Dedifferentiated amniotic fluid mesenchymal stem cell (primary cell): ENCODE measurements at regions not wholly inside any gene's neighbourhood (a gene's known extent, or its start where the extent isn't known, plus 50 kb on each side); places are given as distances from the start of the nearest gene placed in this dataset.
A peak's percentile ranks its signal among the peaks of the same experiment; 100 is the strongest.
"Not testable (repeated sequence)": the region's sequence is repeated elsewhere in the genome, so short reads cannot be mapped to it uniquely, and the experiment has no call there.

Experiments used
- DNase-seq: peaks from one replicate; pipeline ENCODE4 v3.0.0-alpha.2; 2016; ENCODE audit errors: extremely low spot score

DNA sequence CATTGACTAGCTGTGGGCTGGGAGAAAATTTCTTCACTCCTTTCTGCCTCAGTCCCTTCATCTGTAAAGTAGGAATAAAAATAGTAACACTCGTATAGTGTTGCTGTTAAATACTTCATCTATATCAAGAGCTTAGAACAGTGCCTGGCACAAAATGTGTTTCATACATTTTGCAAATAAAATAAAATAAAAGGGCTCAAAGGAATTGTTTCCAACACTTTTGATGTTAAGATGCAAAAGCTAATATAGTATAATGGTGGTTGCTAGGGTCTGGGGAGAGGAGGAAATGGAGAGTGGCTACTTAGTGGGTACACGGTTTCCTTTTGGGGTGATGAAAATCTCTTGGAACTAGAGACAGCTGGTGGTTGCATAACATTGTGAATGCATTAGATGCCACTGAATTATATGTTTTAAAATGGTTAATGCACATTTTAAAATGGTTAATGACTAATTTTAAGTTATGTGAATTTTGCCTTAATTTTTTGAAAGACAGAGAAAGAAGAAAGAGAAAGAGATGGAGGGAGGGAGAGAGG lies 542.1 kb upstream of the ID2 start:
- DNase-seq: no peak

GRCh38 chr2:8141079-8141707 lies 540.7 kb upstream of the ID2 start:
- DNase-seq: no peak

DNA sequence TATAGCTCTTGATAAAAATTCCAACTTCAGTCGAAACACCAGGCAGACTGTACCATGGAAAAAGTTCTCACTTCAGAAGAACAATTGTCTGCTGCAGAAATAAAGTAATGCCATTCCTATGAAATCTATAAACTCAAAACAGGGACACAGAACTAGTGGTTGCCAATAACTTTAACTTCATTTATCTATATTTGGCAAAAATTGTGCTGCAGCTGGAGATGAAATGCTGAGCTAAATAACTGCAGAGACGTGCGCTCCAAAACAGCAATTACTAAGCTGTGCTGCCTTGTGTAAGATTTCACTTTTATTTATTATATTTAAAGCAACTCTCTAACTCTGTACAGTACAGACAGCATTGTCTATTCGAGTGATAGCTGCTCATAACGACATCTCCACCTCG lies 540.1 kb upstream of the ID2 start:
- no peak for DNase-seq

DNA sequence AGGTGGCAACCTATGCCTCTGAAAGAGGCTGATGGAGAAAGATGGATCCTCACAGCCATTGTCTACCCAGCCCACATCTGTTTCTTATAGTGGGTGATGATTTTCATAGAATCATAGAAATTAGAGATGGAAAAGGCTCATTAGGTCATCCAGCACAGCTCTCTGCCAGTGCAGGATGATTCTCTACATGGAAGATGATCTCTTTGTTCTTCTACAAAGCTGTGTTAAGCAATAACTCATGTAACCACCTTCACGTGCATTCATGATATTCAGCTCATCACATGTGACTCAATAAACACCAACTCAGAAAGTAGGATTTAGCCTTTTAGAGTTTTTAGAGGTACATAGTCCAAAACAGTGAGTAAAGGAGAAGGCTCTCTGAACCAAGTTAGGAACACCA lies 539.4 kb upstream of the ID2 start:
- no peak for DNase-seq

DNA sequence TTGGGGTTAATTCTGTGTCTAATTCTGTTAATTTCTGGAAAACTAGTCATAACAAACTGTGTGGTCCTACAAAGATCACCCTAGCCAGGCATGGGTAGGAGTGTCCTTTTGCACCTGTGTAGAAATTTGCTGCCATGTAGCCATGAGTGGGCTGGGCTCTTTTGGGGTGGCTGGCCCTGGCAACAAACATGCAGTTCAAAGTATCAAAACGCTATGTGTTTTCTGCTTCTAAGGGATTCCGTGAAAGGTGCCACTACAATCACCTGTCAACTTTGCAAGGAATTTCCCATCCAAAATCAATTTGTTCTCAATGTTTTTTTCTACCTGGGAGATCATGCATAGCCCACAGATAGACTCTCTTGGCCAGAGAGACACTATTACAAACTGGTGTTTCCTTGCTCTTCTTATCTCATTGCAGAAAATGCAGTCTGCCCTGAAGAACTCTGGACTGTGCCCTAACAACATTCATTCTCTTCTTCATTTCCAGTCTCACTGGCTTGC lies 537.7 kb upstream of the ID2 start:
- no peak for DNase-seq

DNA sequence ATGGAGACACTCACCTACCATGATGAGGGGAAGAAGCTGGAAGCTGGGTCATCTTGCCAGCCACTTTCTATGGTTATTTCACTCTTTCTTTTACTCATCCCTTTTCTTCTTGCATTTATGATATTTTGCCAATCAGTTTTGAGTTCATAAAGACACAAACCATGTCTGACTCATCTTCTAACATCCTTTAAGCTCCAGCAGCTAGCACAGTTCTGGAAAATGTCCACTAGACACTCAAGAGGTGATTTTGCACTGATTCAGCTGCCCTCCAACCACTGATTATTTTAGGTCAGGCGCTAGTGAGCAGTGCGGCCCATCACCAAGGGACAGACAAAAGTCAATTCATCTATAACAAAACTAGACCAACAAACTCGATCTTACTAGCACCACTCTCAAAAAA lies 537.1 kb upstream of the ID2 start:
- DNase-seq: peak; percentile 32

- not testable (repeated sequence) for DNase-seq
These were observed 536.5 kb upstream of the ID2 start for GRCh38 chr2:8145375-8145774.

DNA sequence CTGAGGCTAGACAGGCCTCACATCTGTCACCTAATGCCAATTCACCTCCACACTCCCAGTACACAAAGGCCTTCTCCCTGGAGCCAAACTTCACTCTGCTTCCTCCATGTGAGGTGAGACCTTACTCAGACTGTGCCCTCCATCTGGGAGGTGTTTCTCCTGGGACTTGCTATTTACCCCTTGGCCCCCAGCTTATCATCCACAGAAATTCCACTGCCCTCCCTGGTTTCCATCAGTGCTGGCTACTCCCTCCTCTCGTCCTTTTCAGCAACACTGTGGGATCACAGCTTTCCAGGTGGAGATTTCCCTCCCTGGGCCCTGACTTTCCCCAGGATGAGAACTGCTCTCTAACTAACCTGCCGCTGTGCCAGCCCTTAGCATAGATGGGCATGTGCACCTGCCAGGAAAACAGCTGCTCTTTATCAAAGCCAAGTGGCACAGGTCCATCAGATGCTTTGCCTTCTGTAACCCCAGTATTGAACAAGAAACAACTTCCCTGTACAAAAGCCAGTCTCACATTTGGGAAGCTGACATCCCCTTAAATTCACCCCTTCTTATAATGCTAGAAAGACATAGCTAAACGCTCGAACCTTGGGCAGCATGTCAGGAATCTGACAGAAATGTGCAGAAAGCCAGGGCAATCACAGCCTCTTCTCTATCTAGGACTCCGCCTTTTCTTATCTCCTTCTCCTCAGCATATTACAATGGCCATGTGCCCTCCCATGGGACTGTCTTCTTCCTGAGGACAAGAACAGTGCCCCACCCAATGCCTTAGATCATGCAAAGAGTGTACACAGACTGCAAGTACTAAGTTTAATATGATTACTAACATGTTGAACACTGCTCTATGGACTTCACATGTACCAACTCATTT lies 535.5 kb upstream of the ID2 start:
- DNase-seq: no peak

- DNase-seq: peak; percentile 93
These were observed 533.4 kb upstream of the ID2 start for GRCh38 chr2:8148260-8149006.

DNA sequence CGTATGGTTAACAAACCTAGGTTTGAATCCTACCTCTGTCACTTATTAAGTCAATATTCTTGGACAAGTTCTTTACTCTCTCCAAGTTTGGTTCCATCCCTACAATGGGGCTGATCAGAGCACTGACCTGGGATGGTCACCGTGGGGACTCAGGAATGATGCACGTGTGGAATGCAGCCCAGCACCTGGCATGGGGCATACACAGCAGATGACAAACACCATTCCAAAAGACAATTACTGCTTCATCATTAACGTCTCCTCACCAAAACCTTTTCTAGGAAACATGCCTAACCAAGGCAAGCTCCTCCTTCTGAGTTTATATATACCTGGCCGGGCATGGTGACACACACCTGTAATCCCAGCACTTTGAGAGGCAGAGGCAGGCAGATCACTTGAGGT lies 532.9 kb upstream of the ID2 start:
- DNase-seq: no peak

- peak; percentile 22 for DNase-seq
These were observed 531.8 kb upstream of the ID2 start for GRCh38 chr2:8149985-8150539.

DNA sequence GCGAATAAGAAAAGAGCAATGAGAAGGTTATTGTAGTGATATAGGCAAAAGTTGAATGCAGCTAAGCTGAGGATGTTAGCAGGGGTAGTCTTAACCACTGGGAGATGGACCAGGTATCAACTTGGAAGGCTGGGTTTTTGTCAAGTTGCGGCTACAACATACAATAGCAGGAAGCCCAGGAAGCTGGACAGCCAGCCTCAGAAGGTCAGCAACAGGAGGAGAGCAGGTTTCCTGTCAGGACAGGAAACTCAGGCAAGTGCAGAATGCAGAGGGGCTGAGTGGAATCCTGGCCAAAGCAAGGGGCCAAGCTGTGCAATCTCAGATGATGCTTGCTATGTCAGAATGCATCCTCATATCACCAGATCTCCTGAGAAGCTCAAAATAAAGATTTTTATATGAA lies 530.0 kb upstream of the ID2 start:
- no peak for DNase-seq

DNA sequence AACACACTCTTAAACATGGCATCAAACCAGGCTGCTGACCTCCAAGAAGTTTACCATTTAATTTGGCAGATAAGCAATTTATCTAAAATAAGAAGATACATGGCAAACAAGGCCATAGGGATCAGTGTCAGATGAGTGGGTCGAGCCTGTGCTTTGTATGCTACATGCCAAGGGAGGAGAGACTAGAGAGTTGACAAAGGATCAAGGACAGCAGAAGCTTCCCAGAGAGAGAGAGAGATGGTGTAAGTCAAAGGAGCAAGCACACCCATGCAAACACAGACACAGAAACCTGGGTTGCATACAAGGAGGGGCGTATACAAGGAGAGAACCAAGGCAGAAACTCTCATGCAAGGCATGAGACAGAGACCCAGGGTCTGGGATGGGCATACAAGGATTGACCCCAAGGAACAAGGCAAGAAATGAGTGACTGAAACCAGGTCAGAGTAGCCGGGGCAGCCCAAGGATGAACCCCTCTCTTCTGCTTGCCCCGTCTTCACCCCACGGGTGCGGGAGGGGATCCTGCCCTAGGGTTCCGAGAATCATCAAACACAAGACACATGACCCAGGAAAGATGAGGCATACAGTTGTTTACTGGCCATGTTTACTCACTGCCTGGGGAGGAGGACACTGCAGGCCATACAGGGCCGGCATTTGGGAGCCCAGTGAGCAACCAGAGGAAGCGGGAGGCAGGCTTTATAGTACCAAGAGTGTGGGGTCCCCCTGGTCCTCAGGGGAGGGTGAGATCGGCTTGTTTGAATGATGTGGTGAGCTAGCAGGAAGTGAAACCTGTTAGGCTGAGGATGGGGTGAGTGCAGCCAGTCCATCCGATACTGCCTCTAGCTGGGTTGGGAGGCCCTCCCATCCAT lies 529.2 kb upstream of the ID2 start:
- DNase-seq: no peak

GRCh38 chr2:8153258-8153718 lies 528.6 kb upstream of the ID2 start:
- no peak for DNase-seq

- no peak for DNase-seq
These were observed 527.6 kb upstream of the ID2 start for GRCh38 chr2:8154270-8154669.

DNA sequence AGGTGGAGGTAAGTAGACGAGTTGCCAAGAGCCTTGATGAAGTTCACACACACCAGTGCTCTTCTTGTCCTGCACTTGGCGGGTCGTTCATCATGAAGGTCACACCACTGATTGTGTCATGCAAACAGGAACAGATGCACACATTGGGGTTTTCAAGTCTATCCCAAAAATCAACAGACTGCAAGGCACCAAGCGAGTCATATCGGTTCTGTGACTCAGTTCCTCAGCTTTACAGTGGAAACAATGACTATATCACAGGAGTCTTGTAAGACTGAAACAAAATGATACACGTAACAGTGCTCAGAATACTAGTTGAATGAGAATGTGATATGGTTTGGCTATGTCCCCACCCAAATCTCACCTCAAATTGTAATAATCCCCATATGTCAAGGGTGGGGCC lies 526.9 kb upstream of the ID2 start:
- DNase-seq: no peak

GRCh38 chr2:8157621-8158430 lies 524.0 kb upstream of the ID2 start:
- no peak for DNase-seq

- DNase-seq: no peak
These were observed 523.1 kb upstream of the ID2 start for GRCh38 chr2:8158711-8159110.

- no peak for DNase-seq
These were observed 522.5 kb upstream of the ID2 start for GRCh38 chr2:8159211-8159965.
